Sigmoid colon (tissue), 6 donors: ENCODE measurements at regions not wholly inside any gene's neighbourhood (a gene's known extent, or its start where the extent isn't known, plus 50 kb on each side); places are given as distances from the start of the nearest gene placed in this dataset.

ENCODE experiments used
- DNase-seq: peaks from one replicate; pipeline ENCODE4 v3.0.0-alpha.2; 2019
- H3K27ac ChIP-seq, 4 donors: fragments of 200-600 bp; sonication (generic); one replicate each; pipeline ENCODE4 v1.5.1; 2016 to 2019; ENCODE audit warnings: mild to moderate bottlenecking in 1 of 4
- H3K27me3 ChIP-seq, 3 donors: fragments of 200-600 bp; sonication (generic); one replicate each; pipeline ENCODE4 v1.5.1; 2019; ENCODE audit warnings: mild to moderate bottlenecking in 1 of 3
- H3K36me3 ChIP-seq, 4 donors: fragments of 200-600 bp; sonication (generic); one replicate each; pipeline ENCODE4 v1.5.1; 2016 to 2019
- H3K4me1 ChIP-seq, 4 donors: fragments of 200-600 bp; sonication (generic); one replicate each; pipeline ENCODE4 v1.5.1; 2017 to 2019
- H3K4me3 ChIP-seq, 4 donors: fragments of 200-600 bp; sonication (generic); one replicate each; pipeline ENCODE4 v1.5.1; 2017 to 2019; ENCODE audit warnings: mild to moderate bottlenecking in 2 of 4, moderate library complexity in 1 of 4
- H3K9me3 ChIP-seq, 4 donors: fragments of 200-600 bp in 3 of 4; sonication (generic) in 3 of 4; one replicate each; pipeline versions ENCODE4 v1.5.1 to v1.6.1; 2013 to 2019
- EP300 ChIP-seq, 4 donors: sonication (generic); formaldehyde crosslinking; IDR thresholded peaks; one replicate each; pipeline ENCODE4 v1.6.1; 2017; ENCODE audit warnings: antibody characterized with exemption in 4 of 4
- POLR2A ChIP-seq, 2 donors: fragments of 450-650 bp; IDR thresholded peaks; one replicate each; pipeline ENCODE4 v1.6.1; 2016; ENCODE audit warnings: antibody characterized with exemption in 2 of 2, mild to moderate bottlenecking in 2 of 2, moderate library complexity in 2 of 2
- POLR2AphosphoS5 ChIP-seq, 4 donors: sonication (generic); formaldehyde crosslinking; IDR thresholded peaks; one replicate each; pipeline ENCODE4 v1.6.1; 2017; ENCODE audit warnings: antibody characterized with exemption in 4 of 4
- WGBS, 2 donors: extraction: QIAGEN DNeasy Blood & Tissue Kit; methylation state at CpG; one replicate each; pipeline ENCODE4 v1.1.7; 2013; 5-methylcytosine and 5-hydroxymethylcytosine counted together
- intact Hi-C: fragments of 100-400 bp; cut with DNase I; formaldehyde crosslinking; loops from one replicate; pipeline ENCODE4 v1.15.1; 2023
- TF ChIP-seq, protein P1 (sequence below), 4 experiments: fragments of 450-650 bp in 3 of 4; fragments of 200-600 bp in 1 of 4; IDR thresholded peaks; one replicate each; pipeline ENCODE4 v1.5.1; 2016 to 2019; ENCODE audit warnings: antibody characterized with exemption in 4 of 4, mild to moderate bottlenecking in 3 of 4, moderate library complexity in 2 of 4
- donor health status: healthy with polysubstance abuse.
- donor health status: healthy.

DNA sequence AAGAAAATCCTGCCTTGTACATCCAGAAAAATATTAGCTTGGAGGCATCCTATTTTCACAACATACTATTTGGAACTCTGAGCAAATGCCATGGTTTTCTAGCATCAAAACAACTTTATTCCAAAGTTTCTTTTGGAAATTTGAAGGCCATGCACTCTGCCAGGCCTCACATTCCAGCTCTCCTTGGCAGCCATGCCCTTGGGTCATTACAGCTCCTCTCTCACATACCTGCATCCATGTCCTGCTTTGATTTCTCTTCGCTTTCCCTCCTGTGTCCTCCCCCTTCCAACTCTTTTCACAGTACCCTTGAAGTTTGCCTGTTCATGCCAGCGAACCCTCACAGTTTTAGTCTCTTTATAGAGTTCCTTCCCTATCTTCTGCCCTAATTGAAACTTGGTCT lies 70.9 kb upstream of the TPRG1 start:
- Histone ChIP-seq H3K4me1 (no peaks in the 10 kb centered on the region), H3K27me3 (no peaks in the 10 kb centered on the region), H3K27ac (peak overlapping the region in 2 of 4 donors; percentile 12 to 64), H3K4me3 (no peak overlapping the region), H3K36me3 (no peaks in the 10 kb centered on the region), H3K9me3 (no peaks in the 10 kb centered on the region)
- intact Hi-C loops, result no loop called here
- TF ChIP-seq, protein P1, sequence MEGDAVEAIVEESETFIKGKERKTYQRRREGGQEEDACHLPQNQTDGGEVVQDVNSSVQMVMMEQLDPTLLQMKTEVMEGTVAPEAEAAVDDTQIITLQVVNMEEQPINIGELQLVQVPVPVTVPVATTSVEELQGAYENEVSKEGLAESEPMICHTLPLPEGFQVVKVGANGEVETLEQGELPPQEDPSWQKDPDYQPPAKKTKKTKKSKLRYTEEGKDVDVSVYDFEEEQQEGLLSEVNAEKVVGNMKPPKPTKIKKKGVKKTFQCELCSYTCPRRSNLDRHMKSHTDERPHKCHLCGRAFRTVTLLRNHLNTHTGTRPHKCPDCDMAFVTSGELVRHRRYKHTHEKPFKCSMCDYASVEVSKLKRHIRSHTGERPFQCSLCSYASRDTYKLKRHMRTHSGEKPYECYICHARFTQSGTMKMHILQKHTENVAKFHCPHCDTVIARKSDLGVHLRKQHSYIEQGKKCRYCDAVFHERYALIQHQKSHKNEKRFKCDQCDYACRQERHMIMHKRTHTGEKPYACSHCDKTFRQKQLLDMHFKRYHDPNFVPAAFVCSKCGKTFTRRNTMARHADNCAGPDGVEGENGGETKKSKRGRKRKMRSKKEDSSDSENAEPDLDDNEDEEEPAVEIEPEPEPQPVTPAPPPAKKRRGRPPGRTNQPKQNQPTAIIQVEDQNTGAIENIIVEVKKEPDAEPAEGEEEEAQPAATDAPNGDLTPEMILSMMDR (IDR thresholded peaks at IDR 0.05), result no peak
- TF ChIP-seq EP300 (IDR thresholded peaks at IDR 0.05) (no peak), POLR2A (IDR thresholded peaks at IDR 0.05) (no peak)
- WGBS, 2 donors, result 93 to 95% methylated on average over 2 of the region's 2 CpGs
- no peak for DNase-seq

DNA sequence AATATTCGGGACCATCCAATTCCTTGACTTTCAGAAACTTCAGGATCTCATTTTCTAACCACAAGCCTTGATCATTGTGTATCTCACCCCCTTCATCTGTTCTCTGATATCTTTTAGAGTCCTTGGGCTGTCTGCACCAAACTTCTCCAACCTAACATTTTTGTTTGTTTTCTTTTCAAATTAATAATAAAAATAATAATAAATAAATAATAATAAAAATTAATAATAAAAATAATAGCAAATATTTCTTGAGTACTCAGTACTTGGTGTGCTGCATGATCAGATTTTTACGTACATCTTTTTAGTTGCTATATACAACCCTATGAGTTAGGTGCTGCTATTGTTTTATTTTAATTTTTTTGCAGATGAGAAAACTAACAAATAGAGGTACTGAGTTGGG lies 70.2 kb upstream of the TPRG1 start:
- no peaks in the 10 kb centered on the region for H3K36me3 ChIP-seq
- intact Hi-C loops, result no loop called here
- H3K4me1 ChIP-seq, result no peaks in the 10 kb centered on the region
- no peak for DNase-seq
- 91 to 94% methylated on average over 2 of the region's 2 CpGs for WGBS, 2 donors
- no peaks in the 10 kb centered on the region for H3K9me3 ChIP-seq
- no peak overlapping the region for H3K27ac ChIP-seq
- H3K4me3 ChIP-seq, result no peak overlapping the region
- H3K27me3 ChIP-seq, result no peaks in the 10 kb centered on the region
- TF ChIP-seq POLR2AphosphoS5 (IDR thresholded peaks at IDR 0.05) (no peak), POLR2A (IDR thresholded peaks at IDR 0.05) (no peak), EP300 (IDR thresholded peaks at IDR 0.05) (no peak)
- TF ChIP-seq, protein P1 (IDR thresholded peaks at IDR 0.05), result no peak

DNA sequence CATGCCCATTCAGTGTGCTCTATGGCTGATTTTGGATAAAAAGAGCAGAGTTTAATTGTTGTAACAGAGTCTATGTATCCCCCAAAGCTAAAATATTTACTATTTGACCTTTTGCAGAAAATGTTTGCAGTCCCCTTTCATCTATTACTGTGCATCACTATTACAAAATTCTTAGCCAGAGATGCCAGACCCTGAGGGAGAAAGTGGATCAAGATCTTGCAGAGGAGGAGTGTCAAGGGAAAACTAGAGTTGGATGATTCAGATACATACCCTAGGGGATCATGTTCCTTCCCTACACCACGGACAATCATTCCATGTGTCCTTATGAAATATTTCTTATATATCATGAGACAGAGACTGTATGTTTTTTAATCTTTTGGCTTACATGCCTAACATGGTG lies 68.6 kb upstream of the TPRG1 start:
- Histone ChIP-seq H3K9me3 (no peaks in the 10 kb centered on the region), H3K27me3 (no peaks in the 10 kb centered on the region), H3K4me3 (no peak overlapping the region), H3K4me1 (no peaks in the 10 kb centered on the region), H3K27ac (no peak overlapping the region), H3K36me3 (no peaks in the 10 kb centered on the region)
- 76 to 81% methylated on average over 1 of the region's 1 CpG for WGBS, 2 donors
- no peak for TF ChIP-seq POLR2AphosphoS5 (IDR thresholded peaks at IDR 0.05)
- TF ChIP-seq POLR2A (IDR thresholded peaks at IDR 0.05), result no peak
- no peak for TF ChIP-seq EP300 (IDR thresholded peaks at IDR 0.05)
- TF ChIP-seq, protein P1 (IDR thresholded peaks at IDR 0.05), result no peak
- intact Hi-C loops, result no loop called here
- DNase-seq, result no peak

DNA sequence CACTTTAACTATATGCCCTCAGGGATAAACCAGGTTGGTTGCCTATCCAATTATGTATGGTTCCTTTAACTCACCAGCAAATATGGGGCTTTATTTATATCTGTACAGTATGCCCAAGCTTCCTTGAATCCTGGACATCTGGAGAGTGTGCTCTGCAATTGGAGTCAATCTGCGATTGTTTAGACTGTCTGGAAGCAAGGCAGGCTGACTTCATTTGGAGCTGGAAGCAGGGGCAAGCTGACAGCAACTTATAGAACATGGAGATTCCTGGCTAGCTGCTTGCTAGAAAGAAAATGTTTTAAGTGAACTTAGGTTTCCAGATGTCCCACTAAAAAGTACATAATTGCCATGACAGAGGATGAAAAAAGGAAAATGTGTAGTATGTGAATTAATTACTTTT lies 63.7 kb upstream of the TPRG1 start:
- Histone ChIP-seq H3K36me3 (no peaks in the 10 kb centered on the region), H3K9me3 (peaks cover 0 to 5% (median 0%) of the 10 kb centered on the region in 4 donors), H3K27me3 (no peaks in the 10 kb centered on the region), H3K4me1 (no peaks in the 10 kb centered on the region), H3K4me3 (no peak overlapping the region), H3K27ac (no peak overlapping the region)
- WGBS, 2 donors, result 77 to 82% methylated on average over 1 of the region's 1 CpG
- DNase-seq, result no peak
- TF ChIP-seq POLR2A (IDR thresholded peaks at IDR 0.05), result no peak
- no peak for TF ChIP-seq EP300 (IDR thresholded peaks at IDR 0.05)
- intact Hi-C loops, result no loop called here

- no peak for DNase-seq
- Histone ChIP-seq H3K36me3 (no peaks in the 10 kb centered on the region), H3K9me3 (peaks cover 0 to 5% (median 0%) of the 10 kb centered on the region in 4 donors), H3K27me3 (no peaks in the 10 kb centered on the region), H3K4me1 (no peaks in the 10 kb centered on the region), H3K27ac (no peak overlapping the region), H3K4me3 (no peak overlapping the region)
- intact Hi-C loops, result no loop called here
- WGBS, 2 donors, result 80 to 84% methylated on average over 3 of the region's 3 CpGs
- no peak for TF ChIP-seq POLR2AphosphoS5 (IDR thresholded peaks at IDR 0.05)
- TF ChIP-seq, protein P1 (IDR thresholded peaks at IDR 0.05), result no peak
- TF ChIP-seq POLR2A (IDR thresholded peaks at IDR 0.05), result no peak
- TF ChIP-seq EP300 (IDR thresholded peaks at IDR 0.05), result no peak
These were observed 63.0 kb upstream of the TPRG1 start for GRCh38 chr3:189108735-189109134.
